CD8-positive, alpha-beta memory T cell (primary cell): ENCODE measurements at regions not wholly inside any gene's neighbourhood (a gene's known extent, or its start where the extent isn't known, plus 50 kb on each side); places are given as distances from the start of the nearest gene placed in this dataset.
"Not testable (repeated sequence)": the region's sequence is repeated elsewhere in the genome, so short reads cannot be mapped to it uniquely, and the experiment has no call there.

Experiments
- CTCF ChIA-PET: fragments of 350-600 bp; sonication (Branson Sonifier 250); formaldehyde crosslinking; loops from one replicate; lab custom pipeline; 2021; ENCODE audit warnings: antibody characterized with exemption; lab: Charles Lee
- POLR2A ChIA-PET: fragments of 350-600 bp; sonication (Branson Sonifier 250); formaldehyde crosslinking; loops from one replicate; lab custom pipeline; 2021; ENCODE audit warnings: antibody characterized with exemption; lab: Charles Lee
- DNase-seq, 5 donors: peaks; one replicate each; pipeline versions ENCODE4 v3.0.0 to v3.0.0-alpha.2; 2020 to 2022; ENCODE audit warnings: mixed read lengths in 1 of 5
- H3K27ac ChIP-seq: one replicate; pipeline ENCODE4 v1.7.0; 2013; ENCODE audit warnings: low read depth, mild to moderate bottlenecking, low read length, moderate library complexity
- H3K27me3 ChIP-seq: 2 replicates; pipeline ENCODE4 v1.7.0; 2013; ENCODE audit warnings: low read length, mild to moderate bottlenecking; ENCODE audit not compliant: insufficient read depth, poor library complexity, severe bottlenecking
- H3K36me3 ChIP-seq: 2 replicates; pipeline ENCODE4 v1.7.0; 2013; ENCODE audit warnings: mild to moderate bottlenecking, low read length, moderate library complexity; ENCODE audit not compliant: insufficient read depth
- H3K4me1 ChIP-seq: 2 replicates; pipeline ENCODE4 v1.7.0; 2013; ENCODE audit warnings: mild to moderate bottlenecking, low read length, moderate library complexity; ENCODE audit not compliant: insufficient read depth
- H3K4me3 ChIP-seq: 2 replicates; pipeline ENCODE4 v1.7.0; 2013; ENCODE audit warnings: mild to moderate bottlenecking, low read length
- H3K9me3 ChIP-seq: 2 replicates; pipeline ENCODE4 v1.7.0; 2013; ENCODE audit warnings: mild to moderate bottlenecking, low read length
- H3K27ac Mint-ChIP-seq, 8 donors: one replicate each; pipeline ENCODE4 v1.8.0; 2020 to 2021; ENCODE audit warnings: mixed read lengths in 8 of 8, mild to moderate bottlenecking in 6 of 8, inconsistent platforms in 3 of 8, moderate library complexity in 3 of 8
- H3K27me3 Mint-ChIP-seq, 2 donors: one replicate each; pipeline ENCODE4 v1.8.0; 2020 to 2021; ENCODE audit warnings: mixed read lengths in 2 of 2, mild to moderate bottlenecking in 1 of 2, moderate library complexity in 1 of 2
- H3K36me3 Mint-ChIP-seq, 3 donors: one replicate each; pipeline ENCODE4 v1.8.0; 2020 to 2021; ENCODE audit warnings: mixed read lengths in 3 of 3, inconsistent platforms in 1 of 3, mild to moderate bottlenecking in 1 of 3
- H3K4me1 Mint-ChIP-seq, 3 donors: one replicate each; pipeline ENCODE4 v1.8.0; 2020 to 2021; ENCODE audit warnings: mixed read lengths in 3 of 3, inconsistent platforms in 1 of 3, mild to moderate bottlenecking in 1 of 3
- H3K4me3 Mint-ChIP-seq, 7 donors: one replicate each; pipeline ENCODE4 v1.8.0; 2020 to 2021; ENCODE audit warnings: mixed read lengths in 7 of 7, mild to moderate bottlenecking in 6 of 7, moderate library complexity in 4 of 7, inconsistent platforms in 2 of 7
- H3K9me3 Mint-ChIP-seq, 5 donors: one replicate each; pipeline ENCODE4 v1.8.0; 2020 to 2022; ENCODE audit warnings: mixed read lengths in 5 of 5, mild to moderate bottlenecking in 3 of 5, moderate library complexity in 2 of 5, inconsistent platforms in 1 of 5

DNA sequence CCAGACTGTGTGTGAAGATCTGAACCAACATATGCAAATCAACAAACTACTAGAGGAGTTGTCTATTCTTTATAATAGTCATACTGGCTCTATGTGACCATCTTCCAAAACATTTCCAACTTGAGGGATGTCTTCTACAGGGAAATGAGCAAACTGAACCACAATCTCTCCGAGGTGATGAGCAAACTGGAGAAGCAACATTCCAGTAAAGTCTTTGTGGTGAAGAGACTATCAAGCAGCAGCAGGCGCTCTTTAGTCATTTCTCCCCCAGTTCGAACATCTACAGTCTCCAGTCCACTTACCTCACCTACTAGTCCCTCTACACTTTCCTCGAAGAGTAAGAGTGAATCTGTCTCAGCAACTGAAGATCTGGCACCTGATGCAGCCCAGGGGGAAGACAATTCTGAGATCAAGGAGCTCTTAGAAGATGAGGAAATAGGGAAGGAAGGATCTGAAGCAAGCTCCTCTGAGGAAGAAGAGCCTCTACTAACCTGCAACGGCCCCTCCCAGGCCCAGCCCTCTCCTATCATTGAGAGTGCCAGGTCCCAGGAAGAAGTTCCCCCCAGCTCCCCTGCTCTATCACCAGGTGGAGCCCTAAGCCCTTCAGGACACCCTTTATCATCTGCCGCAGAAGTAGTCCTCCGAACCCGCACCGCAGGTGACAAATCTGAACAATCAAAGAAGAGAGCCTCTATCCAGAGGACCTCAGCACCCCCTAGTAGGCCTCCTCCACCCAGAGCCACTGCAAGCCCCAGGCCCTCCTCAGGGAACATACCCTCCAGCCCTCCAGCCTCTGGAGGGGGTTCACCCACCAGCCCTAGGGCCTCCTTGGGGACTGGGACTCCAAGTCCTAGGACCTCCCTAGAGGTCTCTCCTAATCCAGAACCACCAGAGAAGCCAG, 98.1 kb downstream of the HNRNPD start:
- H3K9me3 Mint-ChIP-seq = peaks cover 0 to 2% (median 0%) of the 10 kb centered on the region in 5 donors

DNA sequence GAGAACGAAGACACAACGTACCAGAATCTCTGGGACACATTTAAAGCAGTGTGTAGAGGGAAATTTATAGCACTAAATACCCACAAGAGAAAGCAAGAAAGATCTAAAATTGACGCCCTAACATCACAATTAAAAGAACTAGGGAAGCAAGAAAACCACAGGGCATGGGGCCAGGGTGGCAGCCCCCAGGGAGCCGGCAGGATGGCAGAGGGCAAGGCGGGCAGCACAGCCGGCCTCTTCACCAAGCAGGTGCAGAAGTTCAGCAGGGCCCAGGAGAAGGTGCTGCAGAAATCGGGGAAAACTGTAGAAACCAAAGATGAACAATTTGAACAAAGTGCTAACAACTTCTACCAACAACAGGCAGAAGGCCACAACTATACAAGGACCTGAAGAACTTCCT, 99.1 kb downstream of the HNRNPD start:
- H3K4me1 Mint-ChIP-seq = peaks cover 0 to 22% (median 0%) of the 10 kb centered on the region in 3 donors
- CTCF ChIA-PET, H3K4me3 Mint-ChIP-seq, POLR2A ChIA-PET, H3K27ac ChIP-seq, H3K4me1 ChIP-seq, H3K4me3 ChIP-seq, H3K36me3 ChIP-seq, H3K36me3 Mint-ChIP-seq, DNase-seq, H3K9me3 Mint-ChIP-seq, H3K27me3 ChIP-seq, H3K9me3 ChIP-seq, H3K27ac Mint-ChIP-seq: not testable (repeated sequence)
- H3K27me3 Mint-ChIP-seq = peaks cover 5 to 15% of the 10 kb centered on the region in 2 donors

More for the DNA sequence above, 98.1 kb downstream of the HNRNPD start:
- Histone ChIP-seq H3K4me3 (no peak overlapping the region), H3K36me3 (no peaks in the 10 kb centered on the region), H3K9me3 (no peaks in the 10 kb centered on the region), H3K27me3 (no peaks in the 10 kb centered on the region), H3K27ac (no peak overlapping the region), H3K4me1 (no peaks in the 10 kb centered on the region)
- peaks cover 0 to 22% (median 0%) of the 10 kb centered on the region in 3 donors for H3K4me1 Mint-ChIP-seq
- DNase-seq = no peak
- ChIA-PET POLR2A (no interaction called here), CTCF (interaction anchor here (1.2 kb wide), 1 partner anchor 9 kb away, joined by 4 read pairs; no protein-coding TSS in a partner anchor)
- H3K27me3 Mint-ChIP-seq = peaks cover 5 to 15% of the 10 kb centered on the region in 2 donors
- H3K4me3 Mint-ChIP-seq = no peak overlapping the region
- no peaks in the 10 kb centered on the region for H3K36me3 Mint-ChIP-seq
- H3K27ac Mint-ChIP-seq = peak overlapping the region in 2 of 8 donors; percentile 19 to 30

DNA sequence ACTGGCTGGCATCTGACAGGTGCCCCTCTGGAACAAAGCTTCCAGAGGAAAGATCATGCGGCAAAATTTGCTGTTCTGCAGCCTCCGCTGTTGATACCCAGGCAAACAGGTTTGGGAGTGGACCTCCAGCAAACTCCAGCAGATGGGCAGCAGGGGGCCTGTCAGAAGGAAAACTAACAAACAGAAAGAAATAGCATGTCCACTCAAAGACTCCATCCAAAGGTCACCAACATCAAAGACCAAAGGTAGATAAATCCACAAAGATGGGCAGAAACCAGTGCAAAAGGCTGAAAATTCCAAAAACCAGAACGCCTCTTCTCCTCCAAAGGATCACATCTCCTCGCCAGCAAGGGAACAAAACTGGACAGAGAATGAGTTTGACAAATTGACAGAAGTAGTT, 101.3 kb downstream of the HNRNPD start:
- H3K27ac ChIP-seq, H3K27ac Mint-ChIP-seq, CTCF ChIA-PET, H3K4me3 Mint-ChIP-seq, H3K27me3 ChIP-seq, H3K4me3 ChIP-seq, DNase-seq, H3K36me3 ChIP-seq, H3K36me3 Mint-ChIP-seq, POLR2A ChIA-PET, H3K9me3 ChIP-seq, H3K9me3 Mint-ChIP-seq, H3K4me1 ChIP-seq: not testable (repeated sequence)
- H3K27me3 Mint-ChIP-seq = peaks cover 5 to 12% of the 10 kb centered on the region in 2 donors
- H3K4me1 Mint-ChIP-seq = peaks cover 6 to 35% (median 10%) of the 10 kb centered on the region in 3 donors

DNA sequence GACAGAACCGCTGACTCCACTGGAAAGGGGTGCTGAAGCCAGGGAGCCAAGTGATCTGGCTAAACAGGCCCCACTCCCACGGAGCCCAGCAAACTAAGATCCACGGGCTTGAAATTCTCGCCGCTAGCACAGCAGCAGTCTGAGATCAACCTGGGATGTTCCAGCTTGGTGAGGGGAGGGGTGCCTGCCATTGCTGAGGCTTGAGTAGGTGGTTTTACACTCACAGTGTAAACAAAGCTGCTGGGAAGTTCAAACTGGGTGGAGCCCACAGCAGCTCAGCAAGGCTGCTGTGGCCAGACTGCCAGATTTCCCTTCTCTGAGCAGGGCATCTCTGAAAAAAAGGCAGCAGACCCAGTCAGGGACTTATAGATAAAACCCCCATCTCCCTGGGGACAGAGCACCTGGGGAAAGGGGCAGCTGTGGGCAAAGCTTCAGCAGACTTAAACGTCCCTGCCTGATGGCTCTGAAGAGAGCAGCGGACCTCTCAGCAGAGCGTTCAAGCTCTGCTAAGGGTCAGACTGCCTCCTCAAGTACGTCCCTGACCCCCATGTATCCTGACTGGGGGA, 101.8 kb downstream of the HNRNPD start:
- H3K4me3 ChIP-seq, H3K27ac ChIP-seq, H3K4me1 ChIP-seq, H3K9me3 Mint-ChIP-seq, H3K27me3 ChIP-seq, H3K27ac Mint-ChIP-seq, DNase-seq, H3K4me3 Mint-ChIP-seq, H3K9me3 ChIP-seq, H3K36me3 ChIP-seq, H3K36me3 Mint-ChIP-seq: not testable (repeated sequence)
- POLR2A ChIA-PET = interaction anchor here (0.6 kb wide), 1 partner anchor 977 kb away, joined by 3 read pairs; no protein-coding TSS in a partner anchor
- H3K4me1 Mint-ChIP-seq = peaks cover 6 to 36% (median 10%) of the 10 kb centered on the region in 3 donors
- CTCF ChIA-PET = interaction anchor here (1.3 kb wide), 1 partner anchor 89 kb away, joined by 5 read pairs; no protein-coding TSS in a partner anchor
- H3K27me3 Mint-ChIP-seq = peaks cover 5 to 12% of the 10 kb centered on the region in 2 donors

DNA sequence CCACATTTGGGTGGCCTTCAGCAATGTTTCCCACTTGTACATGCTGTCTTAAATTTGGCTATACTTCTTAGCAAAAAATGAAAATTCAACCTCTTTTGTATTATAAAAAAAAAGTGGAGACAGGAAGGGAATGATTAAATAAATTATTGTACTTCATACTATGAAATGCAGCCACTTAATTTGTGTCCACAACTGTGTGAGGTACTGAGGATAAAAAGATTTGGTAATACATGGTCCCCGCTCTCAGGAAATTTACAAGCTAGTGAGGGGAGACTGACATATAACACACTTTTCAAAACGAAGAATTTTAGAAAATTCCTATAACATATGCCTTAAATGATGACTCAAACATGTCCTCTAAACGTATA, 105.0 kb downstream of the HNRNPD start:
- Mint-ChIP-seq H3K27me3 (peaks cover 2 to 12% of the 10 kb centered on the region in 2 donors), H3K4me1 (peaks cover 6 to 33% (median 10%) of the 10 kb centered on the region in 3 donors), H3K36me3 (no peaks in the 10 kb centered on the region), H3K27ac (peak overlapping the region in 1 of 8 donors; percentile 2), H3K9me3 (no peaks in the 10 kb centered on the region), H3K4me3 (no peak overlapping the region)
- DNase-seq = no peak
- peaks cover 8% of the 10 kb centered on the region for H3K4me1 ChIP-seq
- no peaks in the 10 kb centered on the region for H3K9me3 ChIP-seq
- ChIA-PET CTCF (interaction anchor here (0.8 to 2.6 kb wide), 23 partner anchors 8 to 862 kb away, joined by 3 to 14 read pairs (median 4); no protein-coding TSS in a partner anchor), POLR2A (no interaction called here)
- H3K27ac ChIP-seq = no peak overlapping the region
- H3K36me3 ChIP-seq = no peaks in the 10 kb centered on the region
- no peaks in the 10 kb centered on the region for H3K27me3 ChIP-seq
- no peak overlapping the region for H3K4me3 ChIP-seq

DNA sequence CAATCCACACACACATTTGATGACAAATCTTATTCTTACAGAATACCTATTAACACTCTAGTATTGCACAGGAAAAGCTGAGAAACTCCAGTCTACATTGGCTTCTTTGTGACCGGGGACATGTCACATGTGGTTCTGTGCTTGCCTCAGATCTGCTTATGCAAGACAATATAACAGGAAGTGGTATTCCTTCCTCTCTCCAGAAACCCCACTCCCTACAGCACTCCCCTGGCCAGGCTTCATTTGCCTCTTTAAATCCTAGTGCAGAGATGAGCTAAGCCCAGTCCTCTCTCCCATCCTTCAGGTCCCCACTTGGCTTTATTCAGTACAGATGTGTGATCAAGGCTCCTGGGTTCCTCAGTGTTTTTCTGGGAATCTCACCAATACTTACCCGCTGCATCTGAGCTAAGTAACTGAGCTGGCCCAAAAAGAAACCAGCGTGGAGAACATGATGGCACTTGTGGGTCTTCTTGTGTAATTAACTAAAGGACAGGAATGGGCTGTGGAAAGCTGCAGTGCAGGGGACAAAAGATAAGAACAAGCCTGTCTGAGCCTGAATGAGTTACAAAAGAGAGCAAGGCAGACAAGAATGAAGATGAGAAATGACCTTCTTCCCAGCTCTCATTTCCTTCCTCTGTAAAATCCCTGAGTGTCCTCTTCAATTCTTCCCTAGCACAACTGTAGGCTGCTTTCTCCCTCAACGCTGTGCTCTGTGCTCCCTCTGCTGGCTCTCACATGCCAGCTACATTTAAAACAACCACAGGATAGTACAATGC, 105.6 kb downstream of the HNRNPD start:
- peaks cover 5 to 18% of the 10 kb centered on the region in 2 donors for H3K27me3 Mint-ChIP-seq
- ChIA-PET CTCF (interaction anchor here (0.6 to 2.6 kb wide), 27 partner anchors 8 to 863 kb away, joined by 3 to 14 read pairs (median 3); no protein-coding TSS in a partner anchor), POLR2A (interaction anchor here (0.5 kb wide), 1 partner anchor 106 kb away, joined by 12 read pairs; the partner anchor contains the start of gene HNRNPD)
- Histone ChIP-seq H3K4me1 (peaks cover 8% of the 10 kb centered on the region), H3K27ac (no peak overlapping the region), H3K36me3 (no peaks in the 10 kb centered on the region), H3K4me3 (no peak overlapping the region), H3K9me3 (no peaks in the 10 kb centered on the region), H3K27me3 (no peaks in the 10 kb centered on the region)
- DNase-seq = peak; percentile 6 to 61 (median 32)
- H3K27ac Mint-ChIP-seq = peak overlapping the region in 2 of 8 donors; percentile 18 to 72
- no peaks in the 10 kb centered on the region for H3K9me3 Mint-ChIP-seq
- H3K36me3 Mint-ChIP-seq = no peaks in the 10 kb centered on the region
- H3K4me3 Mint-ChIP-seq = no peak overlapping the region
- H3K4me1 Mint-ChIP-seq = peaks cover 6 to 33% (median 10%) of the 10 kb centered on the region in 3 donors

DNA sequence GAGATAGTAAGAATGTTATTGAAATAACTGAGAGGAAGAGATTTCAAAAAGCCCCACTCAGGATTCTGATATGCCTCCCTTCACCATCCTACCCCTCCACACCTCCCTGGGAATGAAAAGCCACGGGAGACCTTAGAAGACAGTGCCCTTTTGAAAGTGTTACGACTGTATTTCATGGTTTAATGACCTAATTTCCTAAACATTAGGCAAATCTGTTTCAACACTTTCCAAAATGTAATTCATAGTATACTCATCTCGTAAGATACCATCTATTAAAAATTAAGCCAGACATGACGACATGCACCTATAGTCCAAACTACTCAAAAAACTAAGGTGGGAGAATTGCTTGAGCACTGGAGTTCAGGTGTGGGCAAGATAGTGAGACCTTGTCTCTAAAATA, 106.3 kb downstream of the HNRNPD start:
- DNase-seq = no peak
- no peaks in the 10 kb centered on the region for H3K9me3 ChIP-seq
- H3K27me3 ChIP-seq = no peaks in the 10 kb centered on the region
- Mint-ChIP-seq H3K9me3 (no peaks in the 10 kb centered on the region), H3K27me3 (peaks cover 5 to 13% of the 10 kb centered on the region in 2 donors), H3K4me3 (no peak overlapping the region), H3K36me3 (no peaks in the 10 kb centered on the region), H3K27ac (no peak overlapping the region), H3K4me1 (peaks cover 6 to 27% (median 10%) of the 10 kb centered on the region in 3 donors)
- H3K36me3 ChIP-seq = no peaks in the 10 kb centered on the region
- ChIA-PET POLR2A (no interaction called here), CTCF (interaction anchor here (0.9 to 2.5 kb wide), 12 partner anchors 8 to 861 kb away, joined by 3 to 10 read pairs (median 7); no protein-coding TSS in a partner anchor)
- H3K4me3 ChIP-seq = no peak overlapping the region
- no peak overlapping the region for H3K27ac ChIP-seq
- peaks cover 8% of the 10 kb centered on the region for H3K4me1 ChIP-seq
